GM18951 (cell line): ENCODE measurements at regions not wholly inside any gene's neighbourhood (a gene's known extent, or its start where the extent isn't known, plus 50 kb on each side); places are given as distances from the start of the nearest gene placed in this dataset.

Source experiments
- POLR2A ChIP-seq: IDR thresholded peaks from 4 replicates; pipeline ENCODE4 v1.6.1; 2011; ENCODE audit warnings: mild to moderate bottlenecking; ENCODE audit not compliant: insufficient read length, insufficient read depth; ENCODE audit errors: extremely low read depth
- in situ Hi-C: fragments of 300-500 bp; cut with MboI; formaldehyde crosslinking; loops from one replicate; pipeline ENCODE4 v1.12.0; 2022; ENCODE audit warnings: low sequenced_read_pairs, mixed read lengths, inconsistent platforms; ENCODE audit not compliant: unreplicated experiment

DNA sequence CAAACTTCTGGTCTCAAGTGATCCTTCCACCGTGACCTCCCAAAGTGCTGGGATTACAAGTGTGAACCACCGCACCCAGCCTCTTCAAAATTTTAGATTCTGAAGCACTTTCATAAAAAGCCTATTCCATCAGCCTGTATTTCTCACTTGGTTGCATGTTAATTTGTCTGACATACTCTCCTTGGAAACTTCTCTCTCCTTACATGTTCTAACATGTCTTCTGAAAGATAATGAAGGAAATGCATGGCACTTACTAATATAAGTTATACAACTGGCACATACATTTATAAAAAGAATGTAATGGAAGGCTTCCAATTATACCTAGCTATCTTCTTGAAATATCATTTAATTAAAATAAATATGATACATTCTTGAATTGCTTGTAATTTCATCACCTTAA, 597.5 kb downstream of the TBC1D32 start:
- in situ Hi-C loops: no loop called here
- TF ChIP-seq POLR2A: no peak

DNA sequence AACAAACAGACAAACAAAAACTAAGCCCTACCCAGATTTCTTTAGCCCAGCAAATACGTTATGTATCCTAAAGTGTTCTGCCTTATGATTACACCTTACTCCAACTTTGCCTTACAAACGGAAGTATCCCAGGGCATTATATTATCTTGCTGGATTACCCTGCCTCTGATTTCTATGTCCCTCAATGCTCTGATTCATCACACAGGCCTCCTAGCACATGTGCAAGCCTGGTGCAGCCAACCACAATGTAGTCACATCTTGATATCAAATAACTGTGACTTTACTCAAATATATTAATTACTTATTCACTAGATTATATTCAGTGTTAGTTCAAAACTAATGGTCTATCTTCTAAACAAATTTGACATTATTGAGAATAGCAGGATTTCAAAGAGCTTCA, 598.6 kb downstream of the TBC1D32 start:
- no peak for TF ChIP-seq POLR2A
- in situ Hi-C loops: no loop called here

- TF ChIP-seq POLR2A: no peak
- in situ Hi-C loops: no loop called here
Measured at GRCh38 chr6:120711255-120711654, 623.0 kb downstream of the TBC1D32 start.

DNA sequence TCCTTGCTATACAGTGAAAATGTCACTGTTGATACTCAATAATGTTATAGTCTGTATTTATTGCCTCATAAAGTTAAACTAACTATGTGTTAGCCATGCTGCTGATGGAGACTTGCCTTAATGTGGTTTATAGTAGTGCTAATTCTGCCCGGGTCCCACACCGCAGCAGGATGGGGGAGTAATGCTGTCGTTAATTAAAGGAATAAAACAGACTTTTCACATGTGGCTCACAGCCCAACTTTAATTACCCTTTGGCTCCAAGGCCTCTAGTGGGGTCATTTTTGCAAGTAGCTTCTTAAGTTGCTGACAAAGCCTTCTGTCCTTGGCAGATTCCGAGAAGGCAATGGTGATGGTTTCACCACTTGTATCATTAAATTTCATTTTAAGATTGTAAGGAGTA, 634.3 kb downstream of the TBC1D32 start:
- in situ Hi-C loops: no loop called here
- no peak for TF ChIP-seq POLR2A

DNA sequence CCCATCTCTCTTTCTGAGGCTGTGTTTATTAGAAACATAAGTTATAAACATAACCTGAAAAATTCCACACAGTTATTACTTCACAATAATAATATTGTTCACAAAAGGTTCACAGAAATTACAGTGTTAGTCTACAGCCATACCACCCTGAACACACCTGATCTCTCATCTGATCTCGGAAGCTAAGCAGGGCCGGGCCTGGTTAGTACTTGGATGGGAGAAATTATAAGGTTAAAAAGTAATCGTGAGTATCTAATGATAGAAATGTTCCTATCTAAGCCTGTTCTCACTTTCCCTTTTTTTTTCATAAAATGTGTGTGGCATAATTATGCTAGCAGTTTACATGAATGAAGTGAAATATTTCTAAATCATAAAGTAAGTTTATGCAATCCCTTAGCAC, 647.8 kb downstream of the TBC1D32 start:
- in situ Hi-C loops: no loop called here
- TF ChIP-seq POLR2A: no peak

GRCh38 chr6:120682145-120682544, 652.1 kb downstream of the TBC1D32 start:
- TF ChIP-seq POLR2A: no peak
- in situ Hi-C loops: no loop called here

DNA sequence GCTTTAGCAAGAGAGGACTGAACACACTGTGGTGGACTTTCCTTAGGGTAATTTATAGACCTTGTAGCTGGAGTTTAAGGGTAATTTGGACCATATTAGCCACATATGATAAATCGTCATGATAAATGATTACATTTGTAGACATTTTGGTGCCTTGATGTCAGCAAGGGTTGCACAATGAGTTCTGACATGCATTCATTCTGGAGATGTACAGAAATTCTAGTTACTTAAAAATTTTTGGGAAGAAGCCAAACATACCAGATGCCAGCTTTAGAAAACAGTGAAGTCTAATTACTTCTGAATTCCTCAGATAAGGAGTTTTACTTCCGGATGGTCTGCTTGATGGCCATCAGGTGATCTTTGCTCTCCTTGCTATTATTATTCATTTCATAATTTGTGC, 653.1 kb downstream of the TBC1D32 start:
- no peak for TF ChIP-seq POLR2A
- in situ Hi-C loops: no loop called here

DNA sequence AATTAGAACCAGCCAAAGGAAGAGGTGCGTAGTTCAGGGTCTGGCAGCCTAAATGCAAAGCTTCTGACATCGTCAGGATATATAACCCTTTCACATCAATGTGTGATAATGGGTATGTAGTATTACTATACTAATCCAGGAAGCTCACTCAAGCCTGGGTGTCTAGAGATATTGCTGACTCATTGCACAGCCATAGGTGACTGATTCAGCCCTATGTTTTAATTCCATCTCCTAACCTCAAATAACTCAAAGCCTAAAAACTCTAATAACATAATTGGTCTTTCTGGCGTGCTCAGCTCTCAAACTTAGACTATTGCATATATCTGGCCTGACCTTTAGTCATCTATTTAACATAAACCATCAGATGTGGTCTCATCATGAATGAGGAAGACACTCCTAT, 658.4 kb downstream of the TBC1D32 start:
- in situ Hi-C loops: no loop called here
- no peak for TF ChIP-seq POLR2A

- TF ChIP-seq POLR2A: no peak
- in situ Hi-C loops: no loop called here
Measured at GRCh38 chr6:120671519-120671918, 662.8 kb downstream of the TBC1D32 start.

DNA sequence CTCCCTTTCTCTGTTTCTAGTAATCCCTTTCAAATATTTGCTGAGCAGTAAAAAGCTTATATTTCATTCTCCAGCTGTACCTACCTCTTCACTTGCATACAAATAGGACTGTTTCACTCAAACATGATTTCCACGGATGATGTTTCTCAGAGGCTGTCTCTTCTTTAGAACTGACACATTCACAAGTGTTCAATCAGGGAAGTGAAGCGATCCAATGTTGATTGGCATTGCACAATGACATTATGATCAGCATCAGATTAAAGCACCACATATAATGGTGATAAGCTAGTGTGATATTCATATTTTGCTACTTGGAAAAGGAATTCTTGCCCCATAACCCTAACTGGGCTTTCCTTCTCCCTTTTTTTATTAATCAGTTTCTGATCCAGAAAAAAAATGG, 681.8 kb downstream of the TBC1D32 start:
- TF ChIP-seq POLR2A: no peak

GRCh38 chr6:120648713-120649112, 685.6 kb downstream of the TBC1D32 start:
- in situ Hi-C loops: no loop called here
- TF ChIP-seq POLR2A: no peak

More for the DNA sequence above, 681.8 kb downstream of the TBC1D32 start:
- in situ Hi-C loops: no loop called here

DNA sequence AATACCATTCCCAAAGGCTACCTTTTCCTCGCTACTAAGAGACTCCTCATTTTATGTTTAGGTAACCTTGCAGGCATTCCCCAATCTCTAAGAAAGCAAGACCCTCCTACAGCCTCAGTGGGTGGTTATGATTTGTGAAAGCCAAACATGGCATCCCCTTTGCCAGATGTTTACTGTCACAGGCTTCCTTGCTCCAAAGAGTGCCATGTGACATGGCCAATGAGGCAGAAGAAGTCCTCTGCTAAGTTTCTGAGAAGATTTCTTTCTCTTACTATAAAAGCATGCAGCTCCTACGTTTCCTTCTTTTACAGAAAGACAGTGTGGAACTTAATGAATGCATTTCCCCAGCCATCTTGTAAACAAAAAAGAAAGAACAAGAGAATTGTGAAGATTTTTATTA, 688.2 kb downstream of the TBC1D32 start:
- no peak for TF ChIP-seq POLR2A
- in situ Hi-C loops: no loop called here

DNA sequence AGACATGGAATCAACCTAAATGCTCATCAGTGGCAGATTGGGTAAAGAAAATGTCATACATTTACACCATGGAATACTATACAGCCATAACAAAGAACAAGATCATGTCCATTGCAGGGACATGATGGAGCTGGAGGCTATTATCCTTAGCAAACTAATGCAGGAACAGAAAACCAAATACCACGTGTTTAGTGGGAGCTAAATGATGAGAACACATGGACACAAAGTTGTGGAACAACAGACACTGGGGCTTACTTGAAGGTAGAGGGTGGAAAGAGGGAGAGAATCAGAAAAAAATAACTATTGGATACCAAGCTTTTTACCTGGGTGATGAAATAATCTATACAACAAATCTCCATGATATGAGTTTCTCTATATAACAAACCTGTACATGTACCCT, 701.3 kb downstream of the TBC1D32 start:
- TF ChIP-seq POLR2A: no peak
- in situ Hi-C loops: no loop called here

DNA sequence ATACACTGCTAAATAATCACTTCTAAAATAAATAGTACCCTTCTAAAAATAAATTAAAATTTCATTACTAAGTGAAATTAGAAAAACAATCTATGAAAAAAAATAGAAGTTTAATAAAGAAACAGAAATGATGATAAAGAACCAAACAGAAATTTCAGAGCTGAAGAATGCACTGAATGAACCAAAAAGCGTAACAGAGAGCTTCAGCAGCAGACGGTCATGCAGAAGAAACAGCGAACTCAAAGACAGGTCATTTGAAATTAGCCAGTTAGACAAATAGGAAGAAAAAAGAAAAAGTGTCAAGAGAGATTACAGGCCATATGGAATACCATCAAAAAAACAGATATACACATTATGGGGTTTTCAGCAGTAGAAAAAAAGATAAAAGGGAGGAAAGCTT, 706.7 kb downstream of the TBC1D32 start:
- in situ Hi-C loops: no loop called here
- TF ChIP-seq POLR2A: no peak

DNA sequence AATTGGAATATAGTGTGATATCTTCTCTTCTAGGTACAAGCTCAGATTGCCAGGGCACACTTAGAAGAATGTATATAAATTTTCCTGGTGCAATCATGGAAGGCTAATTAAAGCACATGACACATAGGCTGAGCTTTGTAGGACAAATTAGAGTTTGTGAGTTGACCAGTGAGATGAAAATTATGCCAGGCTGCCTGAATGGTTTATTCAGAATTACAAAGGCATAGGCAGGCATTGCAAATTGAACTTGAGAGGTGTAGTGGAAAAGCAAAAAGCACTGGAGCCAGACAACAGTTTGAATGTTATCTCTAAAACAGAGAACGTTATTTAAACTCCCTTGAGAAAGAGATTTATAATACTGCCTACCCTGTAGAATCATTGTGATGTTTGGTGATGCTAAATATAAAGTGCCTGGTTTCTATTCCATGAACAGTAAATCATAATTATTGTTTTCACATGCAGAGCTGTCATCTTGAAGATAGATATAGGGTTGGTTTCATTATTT, 712.1 kb downstream of the TBC1D32 start:
- no peak for TF ChIP-seq POLR2A
- in situ Hi-C loops: no loop called here
